Uterus (tissue), 2 donors: ENCODE measurements at regions not wholly inside any gene's neighbourhood (a gene's known extent, or its start where the extent isn't known, plus 50 kb on each side); places are given as distances from the start of the nearest gene placed in this dataset.

ENCODE experiments used
- CTCF ChIP-seq, 4 experiments: fragments of 200-600 bp in 2 of 4; fragments of 450-650 bp in 2 of 4; sonication (generic) in 2 of 4; IDR thresholded peaks; one replicate each; pipeline ENCODE4 v1.5.1; 2016 to 2019; ENCODE audit warnings: antibody characterized with exemption in 4 of 4, mild to moderate bottlenecking in 2 of 4, moderate library complexity in 1 of 4
- POLR2A ChIP-seq, 2 donors: fragments of 450-650 bp; IDR thresholded peaks; one replicate each; pipeline ENCODE4 v1.6.1; 2016; ENCODE audit warnings: antibody characterized with exemption in 2 of 2, mild to moderate bottlenecking in 1 of 2, moderate library complexity in 1 of 2

- TF ChIP-seq CTCF (IDR thresholded peaks at IDR 0.05) (no peak), POLR2A (IDR thresholded peaks at IDR 0.05) (no peak)
Observed at GRCh38 chr1:68976916-68977610, 480.2 kb upstream of the DEPDC1 start.
